CD14-positive monocyte (primary cell): ENCODE measurements at regions not wholly inside any gene's neighbourhood (a gene's known extent, or its start where the extent isn't known, plus 50 kb on each side); places are given as distances from the start of the nearest gene placed in this dataset.

Experiments used
- DNase-seq, 3 donors: peaks; one replicate each; pipeline ENCODE4 v3.0.0-alpha.2; 2011 to 2022
- H2AFZ ChIP-seq: 2 replicates; pipeline ENCODE4 v1.6.0; 2012; ENCODE audit warnings: mild to moderate bottlenecking, low read depth, low read length, inconsistent platforms; ENCODE audit not compliant: insufficient read depth, poor library complexity, severe bottlenecking
- H3K27ac ChIP-seq, 2 donors: 1 replicate in 1 of 2; 2 replicates in 1 of 2; pipeline ENCODE4 v1.5.1; 2012 to 2013; ENCODE audit warnings: low read length in 2 of 2, control low read depth in 1 of 2, inconsistent platforms in 1 of 2, low read depth in 1 of 2, mild to moderate bottlenecking in 1 of 2
- H3K27me3 ChIP-seq, 2 donors: one replicate each; pipeline versions ENCODE4 v1.6.0 to v1.6.1; 2011 to 2013; ENCODE audit warnings: low read length in 2 of 2; ENCODE audit not compliant: control insufficient read depth in 2 of 2, insufficient read depth in 2 of 2
- H3K36me3 ChIP-seq, 2 donors: replicated peaks in 1 of 2; 1 replicate in 1 of 2; 2 replicates in 1 of 2; pipeline versions ENCODE4 v1.5.1 to v1.6.1; 2012 to 2013; ENCODE audit warnings: low read length in 2 of 2, control low read depth in 1 of 2, inconsistent platforms in 1 of 2, mild to moderate bottlenecking in 1 of 2; ENCODE audit not compliant: insufficient read depth in 2 of 2, control insufficient read depth in 1 of 2
- H3K4me1 ChIP-seq, 2 donors: 1 replicate in 1 of 2; 2 replicates in 1 of 2; pipeline versions ENCODE4 v1.5.1 to v1.6.1; 2012 to 2013; ENCODE audit warnings: low read length in 2 of 2, control low read depth in 1 of 2, inconsistent platforms in 1 of 2, mild to moderate bottlenecking in 1 of 2, moderate library complexity in 1 of 2; ENCODE audit not compliant: insufficient read depth in 2 of 2, control insufficient read depth in 1 of 2
- H3K4me2 ChIP-seq: replicated peaks from 2 replicates; pipeline ENCODE3; 2012; ENCODE audit warnings: low read length, moderate library complexity, mild to moderate bottlenecking; ENCODE audit not compliant: poor library complexity, severe bottlenecking; ENCODE audit errors: extremely low read depth
- H3K4me3 ChIP-seq, 3 experiments: fragments of 200-600 bp in 1 of 3; sonication (generic) in 1 of 3; replicated peaks in 1 of 3; 1 replicate in 2 of 3; 2 replicates in 1 of 3; pipeline ENCODE4 v1.5.1; 2011 to 2013; ENCODE audit warnings: low read length in 3 of 3, mild to moderate bottlenecking in 3 of 3, control low read depth in 2 of 3, low read depth in 2 of 3, inconsistent platforms in 1 of 3, moderate library complexity in 1 of 3
- H3K79me2 ChIP-seq: 2 replicates; pipeline ENCODE4 v1.6.0; 2012; ENCODE audit warnings: mild to moderate bottlenecking, control low read depth, inconsistent platforms, low read length, moderate library complexity; ENCODE audit not compliant: insufficient read depth
- H3K9ac ChIP-seq: 2 replicates; pipeline ENCODE4 v1.6.0; 2017; ENCODE audit warnings: low read length, mild to moderate bottlenecking; ENCODE audit not compliant: insufficient read depth, poor library complexity, severe bottlenecking
- H3K9me3 ChIP-seq, 2 donors: replicated peaks in 1 of 2; 1 replicate in 1 of 2; 2 replicates in 1 of 2; pipeline versions ENCODE4 v1.5.1 to v1.6.1; 2012 to 2013; ENCODE audit warnings: low read length in 2 of 2, control low read depth in 1 of 2; ENCODE audit not compliant: control insufficient read depth in 1 of 2, insufficient read depth in 1 of 2
- H4K20me1 ChIP-seq: 2 replicates; pipeline ENCODE4 v1.6.0; 2012; ENCODE audit warnings: mild to moderate bottlenecking, low read length, control low read depth, moderate library complexity; ENCODE audit not compliant: insufficient read depth
- H3K27ac Mint-ChIP-seq, 7 donors: one replicate each; pipeline ENCODE4 v1.8.0; 2020; ENCODE audit warnings: mild to moderate bottlenecking in 7 of 7, mixed read lengths in 7 of 7, moderate library complexity in 6 of 7, inconsistent platforms in 2 of 7
- H3K27me3 Mint-ChIP-seq, 3 donors: one replicate each; pipeline ENCODE4 v1.8.0; 2021 to 2022; ENCODE audit warnings: low read depth in 3 of 3, mild to moderate bottlenecking in 3 of 3, mixed read lengths in 3 of 3, moderate library complexity in 3 of 3, inconsistent platforms in 1 of 3
- H3K36me3 Mint-ChIP-seq, 2 donors: one replicate each; pipeline ENCODE4 v1.8.0; 2020; ENCODE audit warnings: mixed read lengths in 2 of 2, inconsistent platforms in 1 of 2, mild to moderate bottlenecking in 1 of 2
- H3K4me1 Mint-ChIP-seq: one replicate; pipeline ENCODE4 v1.8.0; 2020; ENCODE audit warnings: mild to moderate bottlenecking, mixed read lengths
- H3K4me3 Mint-ChIP-seq, 2 donors: one replicate each; pipeline ENCODE4 v1.8.0; 2020; ENCODE audit warnings: mild to moderate bottlenecking in 2 of 2, mixed read lengths in 2 of 2, moderate library complexity in 1 of 2
- H3K9me3 Mint-ChIP-seq, 7 donors: one replicate each; pipeline ENCODE4 v1.8.0; 2020 to 2022; ENCODE audit warnings: mixed read lengths in 7 of 7, mild to moderate bottlenecking in 6 of 7, moderate library complexity in 6 of 7, inconsistent platforms in 2 of 7
- WGBS: methylation state at CpG from one replicate; pipeline ENCODE4 v1.1.5; 2013; ENCODE audit warnings: missing lambda C conversion rate; ENCODE audit not compliant: insufficient coverage; 5-methylcytosine and 5-hydroxymethylcytosine counted together
- intact Hi-C, 2 donors: fragments of 100-400 bp; cut with micrococcal nuclease; formaldehyde crosslinking; loops; one replicate each; pipeline versions ENCODE4 v1.15.0 to v1.15.1; 2023
- TF ChIP-seq, protein P1 (sequence below): fragments of 200-600 bp; IDR thresholded peaks from one replicate; pipeline ENCODE4 v1.8.0; 2022; ENCODE audit warnings: antibody characterized with exemption, mild to moderate bottlenecking

DNA sequence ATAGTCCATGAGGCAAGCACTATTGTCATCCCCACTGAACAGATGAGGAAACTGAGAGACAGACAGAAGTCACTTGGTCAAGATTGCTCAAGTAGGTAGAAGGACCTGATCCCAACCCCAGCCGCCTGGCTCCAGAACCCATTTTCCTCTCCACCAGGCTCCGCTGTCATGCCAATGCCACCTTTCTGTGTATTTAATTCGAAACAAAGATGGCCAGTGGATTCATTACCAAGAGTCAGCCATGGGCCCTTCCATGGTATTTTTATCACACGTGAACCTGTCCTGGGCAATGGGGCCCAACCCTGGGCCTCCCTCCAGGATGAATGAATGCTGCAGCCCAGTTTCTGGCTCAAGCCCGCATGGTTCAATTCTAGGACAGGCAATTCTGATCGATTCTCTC is 673.4 kb downstream of the BCL11B start:
- H3K36me3 ChIP-seq = no peaks in the 10 kb centered on the region
- no peak overlapping the region for H3K9ac ChIP-seq
- no peaks in the 10 kb centered on the region for H3K4me1 ChIP-seq
- no peak for DNase-seq
- Mint-ChIP-seq H3K9me3 (peaks cover 11 to 25% (median 19%) of the 10 kb centered on the region in 7 donors), H3K27ac (no peak overlapping the region), H3K4me3 (no peak overlapping the region), H3K36me3 (no peaks in the 10 kb centered on the region), H3K4me1 (no peaks in the 10 kb centered on the region), H3K27me3 (peaks cover 1 to 2% (median 2%) of the 10 kb centered on the region in 3 donors)
- no peak overlapping the region for H2AFZ ChIP-seq
- TF ChIP-seq, protein P1, sequence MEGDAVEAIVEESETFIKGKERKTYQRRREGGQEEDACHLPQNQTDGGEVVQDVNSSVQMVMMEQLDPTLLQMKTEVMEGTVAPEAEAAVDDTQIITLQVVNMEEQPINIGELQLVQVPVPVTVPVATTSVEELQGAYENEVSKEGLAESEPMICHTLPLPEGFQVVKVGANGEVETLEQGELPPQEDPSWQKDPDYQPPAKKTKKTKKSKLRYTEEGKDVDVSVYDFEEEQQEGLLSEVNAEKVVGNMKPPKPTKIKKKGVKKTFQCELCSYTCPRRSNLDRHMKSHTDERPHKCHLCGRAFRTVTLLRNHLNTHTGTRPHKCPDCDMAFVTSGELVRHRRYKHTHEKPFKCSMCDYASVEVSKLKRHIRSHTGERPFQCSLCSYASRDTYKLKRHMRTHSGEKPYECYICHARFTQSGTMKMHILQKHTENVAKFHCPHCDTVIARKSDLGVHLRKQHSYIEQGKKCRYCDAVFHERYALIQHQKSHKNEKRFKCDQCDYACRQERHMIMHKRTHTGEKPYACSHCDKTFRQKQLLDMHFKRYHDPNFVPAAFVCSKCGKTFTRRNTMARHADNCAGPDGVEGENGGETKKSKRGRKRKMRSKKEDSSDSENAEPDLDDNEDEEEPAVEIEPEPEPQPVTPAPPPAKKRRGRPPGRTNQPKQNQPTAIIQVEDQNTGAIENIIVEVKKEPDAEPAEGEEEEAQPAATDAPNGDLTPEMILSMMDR = no peak
- no peaks in the 10 kb centered on the region for H3K79me2 ChIP-seq
- H3K27ac ChIP-seq = no peak overlapping the region
- WGBS = 91% methylated on average over 5 of the region's 6 CpGs
- H3K9me3 ChIP-seq = peaks cover 19% of the 10 kb centered on the region in 2 donors
- no peak overlapping the region for H3K4me3 ChIP-seq
- H4K20me1 ChIP-seq = no peaks in the 10 kb centered on the region
- intact Hi-C loops = no loop called here
- H3K4me2 ChIP-seq = no peak overlapping the region
- H3K27me3 ChIP-seq = no peaks in the 10 kb centered on the region

DNA sequence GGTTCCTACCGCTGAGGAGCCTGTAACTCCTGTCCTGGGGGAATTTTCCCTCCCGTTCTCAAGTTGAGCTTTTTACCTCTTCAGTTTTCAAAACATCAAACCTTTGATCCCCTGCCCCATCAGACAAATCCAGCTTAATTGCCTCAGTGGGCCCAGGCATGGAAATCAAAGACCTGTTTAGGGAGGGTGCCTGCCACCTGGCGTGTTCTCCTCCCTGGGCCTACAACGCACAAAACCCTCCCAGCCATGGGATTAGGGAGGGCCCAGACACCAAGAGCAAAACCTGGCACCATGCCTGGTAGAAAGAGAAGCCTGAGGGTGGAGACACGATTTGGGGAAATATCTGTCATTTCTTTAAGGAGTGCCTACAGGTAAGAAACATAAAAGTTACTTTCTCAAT is 672.9 kb downstream of the BCL11B start:
- Mint-ChIP-seq H3K9me3 (peaks cover 11 to 23% (median 17%) of the 10 kb centered on the region in 7 donors), H3K4me3 (no peak overlapping the region), H3K4me1 (no peaks in the 10 kb centered on the region), H3K36me3 (no peaks in the 10 kb centered on the region), H3K27me3 (peaks cover 1 to 2% (median 2%) of the 10 kb centered on the region in 3 donors), H3K27ac (no peak overlapping the region)
- Histone ChIP-seq H3K4me1 (no peaks in the 10 kb centered on the region), H3K79me2 (no peaks in the 10 kb centered on the region), H3K27ac (no peak overlapping the region), H4K20me1 (no peaks in the 10 kb centered on the region), H3K4me2 (no peak overlapping the region), H3K9ac (no peak overlapping the region), H2AFZ (no peak overlapping the region), H3K9me3 (peaks cover 16 to 19% of the 10 kb centered on the region in 2 donors), H3K4me3 (no peak overlapping the region), H3K27me3 (no peaks in the 10 kb centered on the region), H3K36me3 (no peaks in the 10 kb centered on the region)
- TF ChIP-seq, protein P1 = no peak
- no peak for DNase-seq
- intact Hi-C loops = no loop called here
- 62% methylated on average over 2 of the region's 5 CpGs for WGBS
